Mesendoderm (in vitro differentiated cells): ENCODE measurements at regions not wholly inside any gene's neighbourhood (a gene's known extent, or its start where the extent isn't known, plus 50 kb on each side); places are given as distances from the start of the nearest gene placed in this dataset.

ENCODE experiments used
- DNase-seq: peaks from one replicate; pipeline ENCODE4 v3.0.0; 2013
- H2AK5ac ChIP-seq: 2 replicates; pipeline ENCODE4 v1.6.1; 2013; ENCODE audit warnings: low read length, inconsistent platforms
- H2BK120ac ChIP-seq: 2 replicates; pipeline ENCODE4 v1.6.1; 2013; ENCODE audit warnings: low read depth, mild to moderate bottlenecking, low read length, moderate library complexity, mixed read lengths
- H2BK15ac ChIP-seq: replicated peaks from 2 replicates; pipeline ENCODE4 v1.6.1; 2013; ENCODE audit warnings: low read depth, mild to moderate bottlenecking, moderate library complexity
- H2BK5ac ChIP-seq: 2 replicates; pipeline ENCODE4 v1.6.1; 2013; ENCODE audit warnings: low read length, inconsistent platforms
- H3K18ac ChIP-seq: 2 replicates; pipeline ENCODE4 v1.6.1; 2013; ENCODE audit warnings: mild to moderate bottlenecking, low read length, mixed read lengths
- H3K23ac ChIP-seq: one replicate; pipeline ENCODE4 v1.6.1; 2013; ENCODE audit warnings: low read length
- H3K27ac ChIP-seq: 2 replicates; pipeline ENCODE4 v1.5.1; 2013; ENCODE audit warnings: low read depth, mild to moderate bottlenecking, inconsistent platforms, low read length, moderate library complexity
- H3K27me3 ChIP-seq: 2 replicates; pipeline ENCODE4 v1.6.1; 2013; ENCODE audit warnings: low read length, control low read depth, mild to moderate bottlenecking, inconsistent platforms; ENCODE audit not compliant: insufficient read depth, poor library complexity
- H3K36me3 ChIP-seq: 2 replicates; pipeline ENCODE4 v1.6.1; 2013; ENCODE audit warnings: low read length, inconsistent platforms; ENCODE audit not compliant: control insufficient read depth, insufficient read depth
- H3K4ac ChIP-seq: one replicate; pipeline ENCODE4 v1.6.1; 2013; ENCODE audit warnings: low read depth, mild to moderate bottlenecking, low read length, moderate library complexity
- H3K4me1 ChIP-seq: 2 replicates; pipeline ENCODE4 v1.6.1; 2013; ENCODE audit warnings: low read depth, low read length, inconsistent platforms; ENCODE audit not compliant: control insufficient read depth
- H3K4me2 ChIP-seq: 2 replicates; pipeline ENCODE4 v1.6.1; 2013; ENCODE audit warnings: low read length
- H3K4me3 ChIP-seq: 2 replicates; pipeline ENCODE4 v1.5.1; 2013; ENCODE audit warnings: mild to moderate bottlenecking, low read length
- H3K56ac ChIP-seq: one replicate; pipeline ENCODE4 v1.6.1; 2013; ENCODE audit warnings: low read length
- H3K79me1 ChIP-seq: 2 replicates; pipeline ENCODE4 v1.6.1; 2013; ENCODE audit warnings: low read length, inconsistent platforms
- H3K79me2 ChIP-seq: 2 replicates; pipeline ENCODE4 v1.6.1; 2013; ENCODE audit warnings: mild to moderate bottlenecking, low read length; ENCODE audit not compliant: control insufficient read depth, insufficient read depth
- H3K9ac ChIP-seq: 2 replicates; pipeline ENCODE4 v1.6.1; 2013; ENCODE audit warnings: low read length, inconsistent platforms
- H4K5ac ChIP-seq: one replicate; pipeline ENCODE4 v1.6.1; 2013; ENCODE audit warnings: low read length
- H4K8ac ChIP-seq: one replicate; pipeline ENCODE4 v1.6.1; 2013; ENCODE audit warnings: low read depth, mild to moderate bottlenecking, control low read depth, low read length, moderate library complexity
- WGBS: extraction: QIAGEN DNeasy Blood & Tissue Kit; methylation state at CpG from one replicate; pipeline ENCODE4 v1.1.7; 2013; ENCODE audit warnings: low lambda C conversion rate, missing lambda C conversion rate; ENCODE audit not compliant: insufficient coverage; ENCODE audit errors: extremely low coverage; 5-methylcytosine and 5-hydroxymethylcytosine counted together

- no peak overlapping the region for H2BK15ac ChIP-seq
- H3K4me2 ChIP-seq = no peak overlapping the region
- H4K5ac ChIP-seq = no peak overlapping the region
Measured at GRCh38 chrX:148161701-148162100, 180.6 kb downstream of the FMR1NB start.

GRCh38 chrX:148185631-148186030 is 204.5 kb downstream of the FMR1NB start:
- Histone ChIP-seq H3K23ac (no peak overlapping the region), H3K4ac (no peak overlapping the region), H3K4me3 (no peak overlapping the region), H3K27ac (no peak overlapping the region), H2AK5ac (no peak overlapping the region), H2BK120ac (no peak overlapping the region), H4K5ac (no peak overlapping the region), H3K56ac (no peak overlapping the region), H3K9ac (no peak overlapping the region), H3K27me3 (no peaks in the 10 kb centered on the region), H2BK15ac (no peak overlapping the region), H3K18ac (no peak overlapping the region), H3K79me2 (no peaks in the 10 kb centered on the region), H3K79me1 (no peaks in the 10 kb centered on the region), H3K36me3 (no peaks in the 10 kb centered on the region), H2BK5ac (no peak overlapping the region), H3K4me2 (no peak overlapping the region), H4K8ac (no peak overlapping the region), H3K4me1 (no peaks in the 10 kb centered on the region)
- DNase-seq = no peak

More at GRCh38 chrX:148161701-148162100, 180.6 kb downstream of the FMR1NB start:
- no peak overlapping the region for H3K23ac ChIP-seq
- H3K56ac ChIP-seq = no peak overlapping the region
- H2BK5ac ChIP-seq = no peak overlapping the region
- no peak overlapping the region for H2AK5ac ChIP-seq
- no peak overlapping the region for H3K18ac ChIP-seq
- H4K8ac ChIP-seq = no peak overlapping the region
- H2BK120ac ChIP-seq = no peak overlapping the region
- H3K79me1 ChIP-seq = no peaks in the 10 kb centered on the region
- H3K36me3 ChIP-seq = no peaks in the 10 kb centered on the region
- H3K27me3 ChIP-seq = no peaks in the 10 kb centered on the region
- no peak overlapping the region for H3K4ac ChIP-seq
- H3K9ac ChIP-seq = no peak overlapping the region
- H3K4me3 ChIP-seq = no peak overlapping the region
- no CpG with 5 or more reads among the region's 6 CpGs for WGBS
- H3K79me2 ChIP-seq = no peaks in the 10 kb centered on the region
- DNase-seq = no peak
- no peak overlapping the region for H3K27ac ChIP-seq
- no peaks in the 10 kb centered on the region for H3K4me1 ChIP-seq

- Histone ChIP-seq H3K27me3 (no peaks in the 10 kb centered on the region), H3K4me2 (no peak overlapping the region), H2BK5ac (no peak overlapping the region), H3K79me1 (no peaks in the 10 kb centered on the region), H3K4ac (no peak overlapping the region), H2BK15ac (no peak overlapping the region), H3K23ac (no peak overlapping the region), H3K36me3 (no peaks in the 10 kb centered on the region), H4K8ac (no peak overlapping the region), H3K4me3 (no peak overlapping the region), H3K18ac (no peak overlapping the region), H2BK120ac (no peak overlapping the region), H2AK5ac (no peak overlapping the region), H4K5ac (no peak overlapping the region), H3K79me2 (no peaks in the 10 kb centered on the region), H3K27ac (no peak overlapping the region), H3K4me1 (no peaks in the 10 kb centered on the region), H3K56ac (no peak overlapping the region), H3K9ac (no peak overlapping the region)
- no CpG with 5 or more reads among the region's 4 CpGs for WGBS
- DNase-seq = no peak
Measured at GRCh38 chrX:148192547-148192946, 211.4 kb downstream of the FMR1NB start.

- Histone ChIP-seq H2BK120ac (no peak overlapping the region), H3K18ac (no peak overlapping the region), H3K23ac (no peak overlapping the region), H4K5ac (no peak overlapping the region), H4K8ac (no peak overlapping the region), H3K4me2 (no peak overlapping the region), H3K56ac (no peak overlapping the region), H3K27me3 (no peaks in the 10 kb centered on the region), H3K4ac (no peak overlapping the region), H3K79me2 (no peaks in the 10 kb centered on the region), H3K4me3 (no peak overlapping the region), H2BK5ac (no peak overlapping the region), H3K79me1 (no peaks in the 10 kb centered on the region), H2BK15ac (no peak overlapping the region), H3K4me1 (no peaks in the 10 kb centered on the region), H3K9ac (no peak overlapping the region), H3K27ac (no peak overlapping the region), H3K36me3 (no peaks in the 10 kb centered on the region), H2AK5ac (no peak overlapping the region)
- DNase-seq = peak; percentile 41
Measured at GRCh38 chrX:148193759-148194158, 212.6 kb downstream of the FMR1NB start.

GRCh38 chrX:148203531-148203930 is 222.4 kb downstream of the FMR1NB start:
- no peak overlapping the region for H3K4me3 ChIP-seq
- H3K4me1 ChIP-seq = no peaks in the 10 kb centered on the region

GRCh38 chrX:148204195-148204594 is 223.1 kb downstream of the FMR1NB start:
- Histone ChIP-seq H3K4me3 (no peak overlapping the region), H3K79me1 (no peaks in the 10 kb centered on the region), H4K5ac (no peak overlapping the region), H3K27ac (no peak overlapping the region), H4K8ac (no peak overlapping the region), H2BK15ac (no peak overlapping the region), H3K79me2 (no peaks in the 10 kb centered on the region), H3K9ac (no peak overlapping the region), H2BK5ac (no peak overlapping the region), H3K36me3 (no peaks in the 10 kb centered on the region), H2BK120ac (no peak overlapping the region), H3K27me3 (no peaks in the 10 kb centered on the region), H2AK5ac (no peak overlapping the region), H3K56ac (no peak overlapping the region), H3K18ac (no peak overlapping the region), H3K4me2 (no peak overlapping the region), H3K4ac (no peak overlapping the region), H3K4me1 (no peaks in the 10 kb centered on the region), H3K23ac (no peak overlapping the region)
- DNase-seq = no peak
- WGBS = no CpG with 5 or more reads among the region's 1 CpG

More at GRCh38 chrX:148203531-148203930, 222.4 kb downstream of the FMR1NB start:
- Histone ChIP-seq H3K79me1 (no peaks in the 10 kb centered on the region), H3K36me3 (no peaks in the 10 kb centered on the region), H3K23ac (no peak overlapping the region), H2BK120ac (no peak overlapping the region), H4K8ac (no peak overlapping the region), H3K27me3 (no peaks in the 10 kb centered on the region), H4K5ac (no peak overlapping the region), H3K18ac (no peak overlapping the region), H3K79me2 (no peaks in the 10 kb centered on the region), H2AK5ac (no peak overlapping the region), H3K4me2 (no peak overlapping the region), H3K9ac (no peak overlapping the region), H3K27ac (no peak overlapping the region), H2BK5ac (no peak overlapping the region), H2BK15ac (no peak overlapping the region), H3K56ac (no peak overlapping the region), H3K4ac (no peak overlapping the region)
- no peak for DNase-seq
- no CpG with 5 or more reads among the region's 3 CpGs for whole genome bisulfite sequencing
